ENCODE measurements at regions not wholly inside any gene's neighbourhood (a gene's known extent, or its start where the extent isn't known, plus 50 kb on each side); places are given as distances from the start of the nearest gene placed in this dataset.
A peak's percentile ranks its signal among the peaks of the same experiment; 100 is the strongest.
"Not testable (repeated sequence)": the region's sequence is repeated elsewhere in the genome, so short reads cannot be mapped to it uniquely, and the experiment has no call there.

GRCh38 chr3:25844891-25845290 is 55.0 kb downstream of the OXSM start:
- DNase-seq: no peak

GRCh38 chr3:25846282-25846681 is 56.4 kb downstream of the OXSM start:
- no peak for DNase-seq

DNA sequence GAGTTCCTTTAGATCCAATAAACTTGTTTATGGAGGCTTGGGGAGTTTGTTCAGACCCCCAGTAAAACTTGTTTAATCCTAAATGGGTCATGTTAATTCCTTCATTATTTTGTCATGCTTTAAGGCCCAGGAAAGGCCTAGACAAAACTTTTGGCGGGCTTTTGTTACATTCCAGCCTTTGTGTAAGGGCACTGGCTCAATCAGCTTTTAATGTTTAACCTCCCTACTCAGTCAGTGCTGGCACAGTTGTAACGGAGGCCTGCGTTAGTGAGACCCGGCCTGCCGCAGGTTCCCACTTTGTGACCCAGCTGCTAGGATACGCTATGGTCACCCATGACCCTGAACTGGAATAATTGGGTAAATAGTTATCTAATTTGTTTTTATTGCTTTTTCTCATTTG is 59.2 kb downstream of the OXSM start:
- no peak for DNase-seq

DNA sequence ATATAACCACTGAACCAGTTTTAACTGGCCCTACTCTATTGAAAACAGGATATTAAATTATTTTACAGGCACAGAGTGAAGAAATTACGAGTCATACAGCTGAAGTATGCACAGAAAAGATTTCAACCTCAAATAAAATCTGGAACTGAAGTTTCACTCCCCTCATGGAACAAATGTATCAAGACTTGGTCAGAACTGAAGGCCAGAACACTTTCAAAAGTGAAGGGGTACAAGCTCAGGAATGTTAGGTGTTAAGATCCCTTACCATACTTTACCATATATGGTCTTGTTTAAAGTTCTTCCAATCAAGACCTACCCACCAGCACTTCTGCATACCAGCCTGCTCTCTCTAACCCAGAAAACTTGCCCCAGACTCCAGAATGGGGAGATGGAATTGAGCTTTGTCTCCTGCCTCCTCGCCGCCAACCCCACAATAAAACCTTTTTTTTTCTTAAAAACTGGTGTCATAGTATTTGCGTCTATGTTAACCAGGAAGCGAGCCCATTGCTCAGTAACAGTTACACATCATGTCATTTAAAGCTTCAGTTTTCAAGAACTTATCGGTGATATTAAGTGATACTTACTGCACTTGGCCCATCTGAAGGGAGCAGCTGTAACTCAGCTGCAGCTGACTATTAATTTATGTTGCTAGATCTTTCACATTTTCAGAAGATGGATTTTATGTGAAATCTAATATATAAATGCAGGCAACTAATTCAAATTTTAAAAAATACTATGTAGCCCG is 59.9 kb downstream of the OXSM start:
- DNase-seq: peak; percentile 70

DNA sequence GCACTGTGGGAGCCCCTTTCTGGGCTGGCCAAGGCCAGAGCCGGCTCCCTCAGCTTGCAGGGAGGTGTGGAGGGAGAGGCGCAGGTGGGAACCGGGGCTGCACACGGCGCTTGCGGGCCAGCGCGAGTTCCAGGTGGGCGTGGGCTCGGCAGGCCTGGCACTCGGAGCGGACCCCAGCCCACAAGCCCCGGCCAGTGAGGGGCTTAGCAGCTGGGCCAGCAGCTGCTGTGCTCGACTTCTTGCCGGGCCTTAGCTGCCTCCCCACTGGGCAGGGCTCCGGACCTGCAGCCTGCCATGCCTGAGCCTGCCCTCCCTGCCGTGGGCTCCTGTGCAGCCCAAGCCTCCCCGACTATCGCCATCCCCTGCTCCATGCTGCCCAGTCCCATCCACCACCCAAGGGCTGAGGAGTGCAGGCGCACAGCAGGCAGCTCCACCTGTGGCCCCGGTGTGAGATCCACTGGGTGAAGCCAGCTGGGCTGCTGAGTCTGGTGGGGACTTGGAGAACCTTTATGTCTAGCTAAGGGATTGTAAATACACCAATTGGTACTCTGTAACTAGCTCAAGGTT is 61.9 kb downstream of the OXSM start:
- not testable (repeated sequence) for DNase-seq

GRCh38 chr3:25854214-25854613 is 64.3 kb downstream of the OXSM start:
- peak; percentile 51 for DNase-seq

GRCh38 chr3:25854635-25855034 is 64.7 kb downstream of the OXSM start:
- peak; percentile 71 for DNase-seq

GRCh38 chr3:25855266-25855784 is 65.4 kb downstream of the OXSM start:
- no peak for DNase-seq

- DNase-seq: peak; percentile 51
These were observed 67.1 kb downstream of the OXSM start for GRCh38 chr3:25856902-25857518.

DNA sequence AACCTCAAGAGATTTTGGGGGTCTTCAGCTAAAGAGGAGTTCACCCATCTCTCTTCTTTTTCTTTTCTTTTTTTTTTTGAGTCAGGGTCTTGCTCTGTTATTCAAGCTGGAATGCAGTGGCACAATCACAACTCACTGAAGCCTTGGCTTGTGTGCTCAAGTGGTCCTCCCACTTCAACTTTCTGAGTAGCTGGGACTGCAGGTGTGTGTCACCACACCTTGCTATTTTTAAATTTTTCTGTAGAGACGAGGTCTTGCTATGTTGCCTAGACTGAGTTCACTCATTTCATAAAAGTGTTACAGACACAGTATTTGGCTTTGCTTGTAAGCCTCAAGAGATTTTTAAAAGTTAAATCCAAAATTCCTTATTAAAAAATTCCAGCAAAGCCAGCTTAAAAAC is 71.7 kb downstream of the OXSM start:
- DNase-seq: no peak

- DNase-seq: no peak
These were observed 73.1 kb downstream of the OXSM start for GRCh38 chr3:25863011-25863415.

DNA sequence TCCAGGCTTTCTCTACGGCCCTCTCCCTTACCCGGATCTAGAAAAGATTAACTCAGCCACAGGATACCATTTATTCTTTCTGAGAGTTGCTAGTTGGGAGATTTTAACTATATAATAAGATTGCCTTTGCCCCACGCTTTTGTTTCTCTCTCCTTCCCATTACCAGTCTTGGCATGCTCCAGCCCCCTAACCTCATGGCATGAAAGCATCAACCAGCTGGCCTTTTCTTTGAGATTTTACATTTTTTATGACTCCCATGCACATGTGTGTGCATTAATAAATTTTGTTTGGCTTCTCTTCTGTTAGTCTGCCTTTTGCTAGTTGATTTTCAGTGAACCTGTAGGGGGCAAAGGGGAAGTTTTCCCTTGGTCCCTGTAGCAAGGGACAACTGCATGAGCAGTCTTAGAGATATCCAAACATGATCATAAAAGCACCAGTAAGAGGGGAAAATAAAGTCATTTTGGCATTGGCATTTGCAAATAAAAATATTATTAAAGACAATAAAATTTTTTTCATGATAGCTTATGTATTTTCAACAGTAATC is 73.6 kb downstream of the OXSM start:
- no peak for DNase-seq

DNA sequence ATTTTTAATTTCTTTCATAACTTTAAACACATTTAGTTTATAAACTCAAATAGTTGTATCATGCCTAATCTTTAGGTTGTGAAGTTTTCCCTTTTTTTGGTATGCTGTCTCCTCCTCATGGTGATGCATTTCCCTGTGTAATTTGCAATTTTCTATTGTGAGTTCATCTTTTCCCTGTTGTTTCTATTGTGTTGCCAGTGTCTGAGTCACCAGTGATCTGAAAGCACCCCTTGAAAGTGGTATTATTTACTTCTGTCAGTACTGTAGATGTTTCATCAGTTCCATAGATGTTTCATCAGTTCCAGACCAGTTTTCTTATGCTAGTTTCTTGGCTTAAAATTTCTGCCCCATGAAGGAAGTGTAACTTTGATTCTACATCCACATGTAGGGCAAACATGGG is 80.6 kb downstream of the OXSM start:
- DNase-seq: peak; percentile 35

GRCh38 chr3:25872200-25872877 is 82.4 kb downstream of the OXSM start:
- DNase-seq: no peak

GRCh38 chr3:25883492-25883891 is 93.6 kb downstream of the OXSM start:
- DNase-seq: no peak

DNA sequence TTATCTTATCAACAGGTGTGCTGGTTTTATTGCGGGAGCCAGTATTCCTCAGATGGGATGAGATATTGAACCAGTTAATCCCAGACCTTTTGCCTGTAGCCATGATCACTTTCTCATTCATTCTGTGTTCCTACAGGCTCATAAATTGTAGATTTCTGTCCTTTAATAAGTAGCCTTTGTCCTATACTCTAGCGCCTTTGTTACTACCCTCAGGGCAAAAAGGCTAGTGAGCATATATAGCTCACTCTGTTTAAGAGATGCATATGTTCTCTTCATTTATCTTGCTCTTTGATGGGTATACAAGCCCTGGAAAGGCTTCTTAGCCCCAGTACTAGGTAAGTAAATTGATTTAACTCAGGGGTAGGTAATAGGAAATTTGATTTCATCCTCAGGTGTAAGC is 95.1 kb downstream of the OXSM start:
- DNase-seq: no peak

GRCh38 chr3:25885544-25885943 is 95.7 kb downstream of the OXSM start:
- peak; percentile 26 for DNase-seq

DNA sequence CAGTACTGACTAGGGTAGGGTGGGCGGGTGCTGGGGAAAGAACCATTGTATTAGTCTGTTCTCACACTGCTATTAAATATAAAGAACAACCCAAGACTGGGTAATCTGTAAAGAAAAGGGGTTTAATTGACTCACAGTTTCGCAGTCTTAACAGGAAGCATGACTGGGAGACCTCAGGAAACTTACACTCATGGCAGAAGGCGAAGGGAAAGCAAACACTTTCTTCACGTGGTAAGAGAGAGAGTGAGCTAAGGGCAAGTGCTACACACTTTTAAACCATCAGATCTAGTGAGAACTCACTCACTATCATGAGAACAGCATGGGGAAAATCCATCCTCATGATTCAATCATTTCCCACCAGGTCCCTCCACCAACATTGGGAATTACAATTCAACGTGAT is 98.0 kb downstream of the OXSM start:
- no peak for DNase-seq

DNA sequence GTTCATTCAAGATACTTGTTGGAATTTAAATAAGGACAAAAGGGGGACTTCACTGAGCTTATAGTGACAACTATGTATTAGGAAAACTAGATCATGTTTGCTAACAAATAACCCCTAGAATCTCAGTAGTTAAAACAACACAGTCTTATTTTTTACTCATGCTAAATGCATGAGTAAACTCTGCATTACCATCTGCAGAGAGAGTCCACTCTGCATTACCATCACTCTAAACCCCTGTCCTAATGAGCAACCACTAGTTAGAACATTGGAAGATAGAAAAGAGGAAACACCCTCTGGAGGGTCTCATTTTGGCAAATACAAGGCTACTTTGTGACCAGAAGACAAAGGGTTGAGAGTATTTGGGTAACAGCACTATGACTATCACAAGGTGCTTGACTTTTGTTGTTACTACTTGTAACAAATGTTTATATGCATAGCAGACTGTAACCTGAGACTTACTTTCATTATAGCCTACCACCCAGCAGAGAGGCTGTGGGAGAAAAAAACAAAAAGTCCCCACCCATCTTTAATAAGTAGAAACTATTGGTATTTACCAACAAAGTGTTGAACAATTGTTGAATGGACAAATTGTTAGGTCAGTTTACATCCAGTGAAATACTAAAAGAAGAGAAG is 99.1 kb downstream of the OXSM start:
- no peak for DNase-seq

GRCh38 chr3:25889525-25889917 is 99.6 kb downstream of the OXSM start:
- DNase-seq: no peak

- peak; percentile 13 for DNase-seq
These were observed 104.2 kb downstream of the OXSM start for GRCh38 chr3:25894101-25894500.

GRCh38 chr3:25895031-25895430 is 105.1 kb downstream of the OXSM start:
- no peak for DNase-seq

- DNase-seq: peak; percentile 75
These were observed 105.6 kb downstream of the OXSM start for GRCh38 chr3:25895443-25895842.

Measured in fibroblast of skin of right quadriceps (primary cell).